Ishikawa (cell line): ENCODE measurements at regions not wholly inside any gene's neighbourhood (a gene's known extent, or its start where the extent isn't known, plus 50 kb on each side); places are given as distances from the start of the nearest gene placed in this dataset.

Experiments used
- CEBPB ChIP-seq: IDR thresholded peaks from 2 replicates; pipeline ENCODE4 v1.6.1; 2012
- CREB1 ChIP-seq: IDR thresholded peaks from 2 replicates; pipeline ENCODE4 v1.6.1; 2012; ENCODE audit warnings: low read depth
- EGR1 ChIP-seq: IDR thresholded peaks from 2 replicates; pipeline ENCODE4 v1.6.1; 2012
- EP300 ChIP-seq: IDR thresholded peaks from 2 replicates; pipeline ENCODE4 v1.6.1; 2012; ENCODE audit warnings: borderline replicate concordance
- FOXM1 ChIP-seq: IDR thresholded peaks from 2 replicates; pipeline ENCODE4 v1.6.1; 2012; ENCODE audit warnings: low read depth, borderline replicate concordance
- MAX ChIP-seq: IDR thresholded peaks from 2 replicates; pipeline ENCODE4 v1.6.1; 2012
- NFIC ChIP-seq: IDR thresholded peaks from 2 replicates; pipeline ENCODE4 v1.6.1; 2012
- RAD21 ChIP-seq: IDR thresholded peaks from 2 replicates; pipeline ENCODE4 v1.6.1; 2012; ENCODE audit warnings: low read depth
- REST ChIP-seq: IDR thresholded peaks from 2 replicates; pipeline ENCODE4 v1.6.1; 2012; ENCODE audit warnings: low read depth, mild to moderate bottlenecking
- TAF1 ChIP-seq: IDR thresholded peaks from 2 replicates; pipeline ENCODE4 v1.6.1; 2012; ENCODE audit warnings: low read depth, mild to moderate bottlenecking
- TCF12 ChIP-seq: IDR thresholded peaks from 2 replicates; pipeline ENCODE4 v1.6.1; 2012; ENCODE audit warnings: low read depth
- TEAD4 ChIP-seq: IDR thresholded peaks from 2 replicates; pipeline ENCODE4 v1.6.1; 2012
- USF1 ChIP-seq: IDR thresholded peaks from 2 replicates; pipeline ENCODE4 v1.6.1; 2012
- YY1 ChIP-seq: IDR thresholded peaks from 2 replicates; pipeline ENCODE4 v1.6.1; 2012; ENCODE audit warnings: low read depth
- ZBTB7A ChIP-seq: IDR thresholded peaks from 2 replicates; pipeline ENCODE4 v1.6.1; 2012; ENCODE audit warnings: low read depth

- no peak for TF ChIP-seq TEAD4
- no peak for TF ChIP-seq RAD21
- TF ChIP-seq TAF1: no peak
- no peak for TF ChIP-seq EGR1
- TF ChIP-seq TCF12: no peak
- no peak for TF ChIP-seq MAX
- TF ChIP-seq CREB1: no peak
- no peak for TF ChIP-seq USF1
- TF ChIP-seq ZBTB7A: no peak
- TF ChIP-seq CEBPB: no peak
- TF ChIP-seq FOXM1: no peak
- no peak for TF ChIP-seq REST
- TF ChIP-seq NFIC: no peak
- TF ChIP-seq EP300: no peak
Observed at GRCh38 chr4:36785973-36786372, 458.6 kb upstream of the NWD2 start.

- TF ChIP-seq CEBPB: no peak
- no peak for TF ChIP-seq RAD21
- no peak for TF ChIP-seq TEAD4
- no peak for TF ChIP-seq CREB1
- no peak for TF ChIP-seq FOXM1
- no peak for TF ChIP-seq TCF12
- no peak for TF ChIP-seq USF1
- TF ChIP-seq TAF1: no peak
- TF ChIP-seq MAX: no peak
- no peak for TF ChIP-seq EP300
- no peak for TF ChIP-seq REST
- TF ChIP-seq ZBTB7A: no peak
- TF ChIP-seq EGR1: no peak
- TF ChIP-seq YY1: no peak
- no peak for TF ChIP-seq NFIC
Observed at GRCh38 chr4:36786519-36786918, 458.0 kb upstream of the NWD2 start.

GRCh38 chr4:36794716-36795115 is 449.8 kb upstream of the NWD2 start:
- TF ChIP-seq REST (no peak), FOXM1 (no peak), ZBTB7A (no peak), CEBPB (no peak), EP300 (no peak), MAX (no peak), CREB1 (no peak), YY1 (no peak)

- TF ChIP-seq EP300: no peak
- no peak for TF ChIP-seq CREB1
- TF ChIP-seq EGR1: no peak
- TF ChIP-seq REST: no peak
- no peak for TF ChIP-seq TEAD4
- no peak for TF ChIP-seq TCF12
- TF ChIP-seq MAX: no peak
- TF ChIP-seq USF1: no peak
- TF ChIP-seq FOXM1: no peak
Observed at GRCh38 chr4:36812149-36812548, 432.4 kb upstream of the NWD2 start.
